ENCODE measurements at regions not wholly inside any gene's neighbourhood (a gene's known extent, or its start where the extent isn't known, plus 50 kb on each side); places are given as distances from the start of the nearest gene placed in this dataset.

GRCh38 chr14:97233319-97233985 is 436.3 kb downstream of the VRK1 start:
- Histone ChIP-seq H3K9me3 (ENCODE audit: severe bottlenecking) (no peaks in the 10 kb centered on the region), H3K36me3 (ENCODE audit: low read depth) (no peaks in the 10 kb centered on the region), H3K4me1 (ENCODE audit: insufficient read depth, poor library complexity, severe bottlenecking) (no peaks in the 10 kb centered on the region), H3K4me3 (ENCODE audit: severe bottlenecking) (no peak overlapping the region), H3K27me3 (ENCODE audit: insufficient read depth, poor library complexity, severe bottlenecking) (peaks cover 68% of the 10 kb centered on the region), H3K27ac (ENCODE audit: poor library complexity, severe bottlenecking) (no peak overlapping the region)
- no peak for ATAC-seq (ENCODE audit: low read depth)
- DNase-seq (ENCODE audit: low spot score): no peak
- no peak for TF ChIP-seq CTCF (IDR thresholded peaks at IDR 0.05; ENCODE audit: poor library complexity, severe bottlenecking)

GRCh38 chr14:97246648-97247047 is 449.5 kb downstream of the VRK1 start:
- Histone ChIP-seq H3K4me1 (ENCODE audit: insufficient read depth, poor library complexity, severe bottlenecking) (no peaks in the 10 kb centered on the region), H3K27ac (ENCODE audit: poor library complexity, severe bottlenecking) (no peak overlapping the region), H3K9me3 (ENCODE audit: severe bottlenecking) (no peaks in the 10 kb centered on the region), H3K36me3 (ENCODE audit: low read depth) (no peaks in the 10 kb centered on the region), H3K27me3 (ENCODE audit: insufficient read depth, poor library complexity, severe bottlenecking) (peaks cover 62% of the 10 kb centered on the region), H3K4me3 (ENCODE audit: severe bottlenecking) (no peak overlapping the region)
- DNase-seq (ENCODE audit: low spot score) (no peak), ATAC-seq (ENCODE audit: low read depth) (no peak)
- TF ChIP-seq CTCF (IDR thresholded peaks at IDR 0.05; ENCODE audit: poor library complexity, severe bottlenecking): no peak

GRCh38 chr14:97248973-97249372 is 451.8 kb downstream of the VRK1 start:
- H3K4me1 ChIP-seq (ENCODE audit: insufficient read depth, poor library complexity, severe bottlenecking): no peaks in the 10 kb centered on the region
- H3K4me3 ChIP-seq (ENCODE audit: severe bottlenecking): no peak overlapping the region
- H3K27me3 ChIP-seq (ENCODE audit: insufficient read depth, poor library complexity, severe bottlenecking): peaks cover 40% of the 10 kb centered on the region
- H3K36me3 ChIP-seq (ENCODE audit: low read depth): no peaks in the 10 kb centered on the region
- no peak for TF ChIP-seq CTCF (IDR thresholded peaks at IDR 0.05; ENCODE audit: poor library complexity, severe bottlenecking)
- no peak for DNase-seq (ENCODE audit: low spot score)
- no peaks in the 10 kb centered on the region for H3K9me3 ChIP-seq (ENCODE audit: severe bottlenecking)
- ATAC-seq (ENCODE audit: low read depth): no peak
- no peak overlapping the region for H3K27ac ChIP-seq (ENCODE audit: poor library complexity, severe bottlenecking)

- TF ChIP-seq CTCF (IDR thresholded peaks at IDR 0.05; ENCODE audit: poor library complexity, severe bottlenecking): no peak
- ATAC-seq (ENCODE audit: low read depth) (no peak), DNase-seq (ENCODE audit: low spot score) (no peak)
- Histone ChIP-seq H3K27me3 (ENCODE audit: insufficient read depth, poor library complexity, severe bottlenecking) (peaks cover 20% of the 10 kb centered on the region), H3K36me3 (ENCODE audit: low read depth) (no peaks in the 10 kb centered on the region), H3K4me3 (ENCODE audit: severe bottlenecking) (no peak overlapping the region), H3K9me3 (ENCODE audit: severe bottlenecking) (no peaks in the 10 kb centered on the region), H3K27ac (ENCODE audit: poor library complexity, severe bottlenecking) (no peak overlapping the region), H3K4me1 (ENCODE audit: insufficient read depth, poor library complexity, severe bottlenecking) (no peaks in the 10 kb centered on the region)
Observed at GRCh38 chr14:97250931-97251330, 453.7 kb downstream of the VRK1 start.

GRCh38 chr14:97251491-97252155 is 454.4 kb downstream of the VRK1 start:
- H3K36me3 ChIP-seq (ENCODE audit: low read depth): no peaks in the 10 kb centered on the region
- no peaks in the 10 kb centered on the region for H3K9me3 ChIP-seq (ENCODE audit: severe bottlenecking)
- no peaks in the 10 kb centered on the region for H3K4me1 ChIP-seq (ENCODE audit: insufficient read depth, poor library complexity, severe bottlenecking)
- no peak overlapping the region for H3K4me3 ChIP-seq (ENCODE audit: severe bottlenecking)
- no peak for TF ChIP-seq CTCF (IDR thresholded peaks at IDR 0.05; ENCODE audit: poor library complexity, severe bottlenecking)
- no peak overlapping the region for H3K27ac ChIP-seq (ENCODE audit: poor library complexity, severe bottlenecking)
- DNase-seq (ENCODE audit: low spot score) (no peak), ATAC-seq (ENCODE audit: low read depth) (no peak)
- H3K27me3 ChIP-seq (ENCODE audit: insufficient read depth, poor library complexity, severe bottlenecking): peaks cover 18% of the 10 kb centered on the region

Measured in RWPE2 (cell line).